A673 (cell line): ENCODE measurements at regions not wholly inside any gene's neighbourhood (a gene's known extent, or its start where the extent isn't known, plus 50 kb on each side); places are given as distances from the start of the nearest gene placed in this dataset.
"Not testable (repeated sequence)": the region's sequence is repeated elsewhere in the genome, so short reads cannot be mapped to it uniquely, and the experiment has no call there.

Source experiments
- BruUV-seq: library from RNA; stranded (reverse); fragments of 400-500 nt; replicated peaks from 2 replicates; lab custom pipeline; 2021; lab: Mats Ljungman, UMichigan
- CTCF ChIA-PET: fragments of 300-600 bp; sonication (Branson Sonifier 250); formaldehyde crosslinking; loops from one replicate; lab custom pipeline; 2022; ENCODE audit warnings: antibody characterized with exemption; lab: Charles Lee
- POLR2A ChIA-PET: fragments of 300-600 bp; sonication (Branson Sonifier 250); formaldehyde crosslinking; loops from one replicate; lab custom pipeline; 2022; ENCODE audit warnings: antibody characterized with exemption; ENCODE audit not compliant: low non-redundant PET; lab: Charles Lee
- DNase-seq: peaks from one replicate; pipeline ENCODE4 v3.0.0-alpha.2; 2015; ENCODE audit warnings: low spot score
- H3K27ac ChIP-seq: fragments of 200-600 bp; sonication (generic); 2 replicates; pipeline ENCODE4 v1.5.1; 2016; ENCODE audit warnings: mixed run types, low read depth, mild to moderate bottlenecking, mixed read lengths, antibody characterized with exemption, low read length; ENCODE audit not compliant: poor library complexity, severe bottlenecking
- H3K27me3 ChIP-seq: fragments of 200-600 bp; sonication (generic); replicated peaks from 2 replicates; pipeline ENCODE4 v1.6.1; 2017; ENCODE audit warnings: mixed run types, low read depth, mild to moderate bottlenecking, mixed read lengths, antibody characterized with exemption, low read length; ENCODE audit not compliant: insufficient read depth, poor library complexity
- H3K36me3 ChIP-seq: fragments of 200-600 bp; sonication (generic); 2 replicates; pipeline ENCODE4 v1.6.1; 2016; ENCODE audit warnings: mixed run types, mild to moderate bottlenecking, mixed read lengths, antibody characterized with exemption, low read length; ENCODE audit not compliant: insufficient read depth, poor library complexity, severe bottlenecking
- H3K4me1 ChIP-seq: fragments of 200-600 bp; sonication (generic); 2 replicates; pipeline ENCODE4 v1.6.1; 2017; ENCODE audit warnings: mixed run types, mild to moderate bottlenecking, mixed read lengths, antibody characterized with exemption, low read length; ENCODE audit not compliant: insufficient read depth, poor library complexity, severe bottlenecking
- H3K4me3 ChIP-seq: fragments of 200-600 bp; sonication (generic); 2 replicates; pipeline ENCODE4 v1.5.1; 2016; ENCODE audit warnings: low read depth, mixed run types, mild to moderate bottlenecking, mixed read lengths, low read length; ENCODE audit not compliant: poor library complexity, severe bottlenecking
- H3K9me3 ChIP-seq: fragments of 200-600 bp; sonication (generic); 2 replicates; pipeline ENCODE4 v1.6.1; 2016; ENCODE audit warnings: mixed run types, low read depth, mild to moderate bottlenecking, mixed read lengths, antibody characterized with exemption, low read length; ENCODE audit not compliant: poor library complexity, severe bottlenecking
- CTCF ChIP-seq: fragments of 300-800, 200-600 bp; sonication (generic); conservative IDR thresholded peaks from 2 replicates; pipeline ENCODE4 v1.5.1; 2017; ENCODE audit warnings: low read depth, mild to moderate bottlenecking, antibody characterized with exemption, low read length, moderate library complexity, mixed read lengths
- EZH2 ChIP-seq: fragments of 200-600 bp; sonication (generic); IDR thresholded peaks from 2 replicates; pipeline ENCODE4 v1.6.1; 2017; ENCODE audit warnings: borderline replicate concordance, low read depth, mild to moderate bottlenecking, mixed read lengths, antibody characterized with exemption, low read length; ENCODE audit not compliant: poor library complexity, severe bottlenecking
- intact Hi-C: fragments of 100-400 bp; cut with micrococcal nuclease; formaldehyde crosslinking; loops from one replicate; pipeline ENCODE4 v1.10.0; 2022; ENCODE audit not compliant: unreplicated experiment

GRCh38 chr5:142242272-142242671 lies 82.5 kb downstream of the SPRY4 start:
- no peaks in the 10 kb centered on the region for H3K9me3 ChIP-seq

GRCh38 chr5:142239394-142240159 lies 85.2 kb downstream of the SPRY4 start:
- intact Hi-C loops: no loop called here
- ChIA-PET POLR2A (no interaction called here), CTCF (no interaction called here)
- no TSS peak for BruUV-seq
- DNase-seq: no peak
- H3K4me1 ChIP-seq: peaks cover 10% of the 10 kb centered on the region
- no peaks in the 10 kb centered on the region for H3K36me3 ChIP-seq
- TF ChIP-seq EZH2: no peak
- TF ChIP-seq CTCF: no peak
- no peaks in the 10 kb centered on the region for H3K9me3 ChIP-seq
- H3K4me3 ChIP-seq: no peak overlapping the region
- H3K27ac ChIP-seq: no peak overlapping the region
- H3K27me3 ChIP-seq: no peaks in the 10 kb centered on the region

More at GRCh38 chr5:142242272-142242671, 82.5 kb downstream of the SPRY4 start:
- intact Hi-C loops: no loop called here
- H3K4me1 ChIP-seq: no peaks in the 10 kb centered on the region
- no peak overlapping the region for H3K4me3 ChIP-seq
- POLR2A ChIA-PET: no interaction called here
- no peaks in the 10 kb centered on the region for H3K36me3 ChIP-seq
- DNase-seq: no peak
- no peaks in the 10 kb centered on the region for H3K27me3 ChIP-seq
- no peak overlapping the region for H3K27ac ChIP-seq
- CTCF ChIA-PET: no interaction called here
- TF ChIP-seq EZH2 (no peak), CTCF (no peak)
- no TSS peak for BruUV-seq

- intact Hi-C loops: no loop called here
- H3K4me3 ChIP-seq: no peak overlapping the region
- no TSS peak for BruUV-seq
- no peaks in the 10 kb centered on the region for H3K27me3 ChIP-seq
- peaks cover 10% of the 10 kb centered on the region for H3K4me1 ChIP-seq
- DNase-seq: no peak
- H3K27ac ChIP-seq: no peak overlapping the region
- no peaks in the 10 kb centered on the region for H3K36me3 ChIP-seq
- no peaks in the 10 kb centered on the region for H3K9me3 ChIP-seq
- TF ChIP-seq CTCF (no peak), EZH2 (no peak)
- ChIA-PET CTCF (no interaction called here), POLR2A (interaction anchor here (0.7 kb wide), 1 partner anchor 78 kb away, joined by 6 read pairs; no protein-coding TSS in a partner anchor)
Measured at GRCh38 chr5:142237707-142238106, 87.1 kb downstream of the SPRY4 start.

GRCh38 chr5:142236673-142237290 lies 88.0 kb downstream of the SPRY4 start:
- CTCF ChIA-PET, DNase-seq, H3K4me3 ChIP-seq, H3K27me3 ChIP-seq, H3K4me1 ChIP-seq, H3K27ac ChIP-seq, intact Hi-C loops, BruUV-seq, H3K9me3 ChIP-seq, H3K36me3 ChIP-seq: not testable (repeated sequence)
- POLR2A ChIA-PET: interaction anchor here (0.7 kb wide), 1 partner anchor 79 kb away, joined by 6 read pairs; no protein-coding TSS in a partner anchor
